ENCODE measurements at regions not wholly inside any gene's neighbourhood (a gene's known extent, or its start where the extent isn't known, plus 50 kb on each side); places are given as distances from the start of the nearest gene placed in this dataset.

DNA sequence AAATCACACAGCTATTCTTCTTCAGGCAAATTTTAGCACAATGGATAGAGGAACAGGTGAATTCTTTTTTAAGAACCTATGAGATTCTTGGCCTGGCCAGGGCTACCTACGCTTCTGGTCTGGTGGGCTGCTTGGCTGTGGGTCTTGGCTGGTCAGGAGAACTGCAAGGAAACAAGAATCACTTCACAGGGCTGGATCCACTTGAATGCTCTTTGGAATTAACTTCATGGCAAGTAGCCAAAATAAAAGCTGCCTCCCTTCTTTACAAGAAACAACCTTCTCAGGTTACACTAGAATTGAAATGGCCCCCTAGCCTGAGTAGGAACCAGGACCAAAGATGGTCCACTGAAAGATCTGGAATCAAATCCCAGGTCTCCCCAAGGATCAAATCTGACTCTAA is 519.1 kb downstream of the IQCM start:
- TF ChIP-seq, protein P1, sequence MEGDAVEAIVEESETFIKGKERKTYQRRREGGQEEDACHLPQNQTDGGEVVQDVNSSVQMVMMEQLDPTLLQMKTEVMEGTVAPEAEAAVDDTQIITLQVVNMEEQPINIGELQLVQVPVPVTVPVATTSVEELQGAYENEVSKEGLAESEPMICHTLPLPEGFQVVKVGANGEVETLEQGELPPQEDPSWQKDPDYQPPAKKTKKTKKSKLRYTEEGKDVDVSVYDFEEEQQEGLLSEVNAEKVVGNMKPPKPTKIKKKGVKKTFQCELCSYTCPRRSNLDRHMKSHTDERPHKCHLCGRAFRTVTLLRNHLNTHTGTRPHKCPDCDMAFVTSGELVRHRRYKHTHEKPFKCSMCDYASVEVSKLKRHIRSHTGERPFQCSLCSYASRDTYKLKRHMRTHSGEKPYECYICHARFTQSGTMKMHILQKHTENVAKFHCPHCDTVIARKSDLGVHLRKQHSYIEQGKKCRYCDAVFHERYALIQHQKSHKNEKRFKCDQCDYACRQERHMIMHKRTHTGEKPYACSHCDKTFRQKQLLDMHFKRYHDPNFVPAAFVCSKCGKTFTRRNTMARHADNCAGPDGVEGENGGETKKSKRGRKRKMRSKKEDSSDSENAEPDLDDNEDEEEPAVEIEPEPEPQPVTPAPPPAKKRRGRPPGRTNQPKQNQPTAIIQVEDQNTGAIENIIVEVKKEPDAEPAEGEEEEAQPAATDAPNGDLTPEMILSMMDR (IDR thresholded peaks at IDR 0.05), result no peak

DNA sequence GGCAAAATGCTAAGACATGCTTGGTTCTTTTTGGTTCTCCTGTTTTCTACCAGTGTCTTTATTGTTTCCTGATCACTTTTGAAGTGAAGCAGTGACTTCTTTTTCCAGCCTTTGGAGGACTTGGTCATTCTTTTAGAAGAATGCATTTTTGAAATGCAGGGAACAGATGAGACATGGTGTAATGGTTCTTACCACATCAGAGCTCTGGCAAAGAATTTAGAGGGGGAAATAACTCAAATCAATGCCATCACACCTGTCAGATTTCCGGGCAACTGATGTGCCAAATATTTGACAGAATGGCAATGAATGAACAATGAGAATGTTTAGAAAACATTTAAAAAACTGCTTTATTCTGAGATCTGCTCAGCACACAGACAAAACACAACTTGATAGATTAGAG is 519.6 kb downstream of the IQCM start:
- TF ChIP-seq, protein P1 (IDR thresholded peaks at IDR 0.05), result no peak

DNA sequence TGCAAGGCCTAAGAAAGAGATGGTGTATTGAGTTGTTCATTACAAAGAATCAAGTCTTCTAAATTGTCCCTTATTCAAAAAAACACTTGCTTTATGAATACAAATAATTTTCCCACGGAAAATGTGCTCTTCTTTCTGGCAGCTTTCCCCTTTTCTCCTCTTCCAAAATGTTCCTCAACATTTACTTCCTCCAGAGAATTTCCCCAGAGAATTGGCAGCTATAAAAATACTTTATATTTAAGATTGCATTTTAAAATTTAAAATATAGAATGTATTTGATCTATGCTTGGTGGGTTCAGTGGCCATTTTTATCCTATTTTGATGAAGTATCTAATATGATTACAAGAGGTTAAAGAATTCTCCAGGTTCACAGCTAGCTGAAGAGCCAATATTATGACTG is 521.0 kb downstream of the IQCM start:
- TF ChIP-seq, protein P1 (IDR thresholded peaks at IDR 0.05), result no peak

DNA sequence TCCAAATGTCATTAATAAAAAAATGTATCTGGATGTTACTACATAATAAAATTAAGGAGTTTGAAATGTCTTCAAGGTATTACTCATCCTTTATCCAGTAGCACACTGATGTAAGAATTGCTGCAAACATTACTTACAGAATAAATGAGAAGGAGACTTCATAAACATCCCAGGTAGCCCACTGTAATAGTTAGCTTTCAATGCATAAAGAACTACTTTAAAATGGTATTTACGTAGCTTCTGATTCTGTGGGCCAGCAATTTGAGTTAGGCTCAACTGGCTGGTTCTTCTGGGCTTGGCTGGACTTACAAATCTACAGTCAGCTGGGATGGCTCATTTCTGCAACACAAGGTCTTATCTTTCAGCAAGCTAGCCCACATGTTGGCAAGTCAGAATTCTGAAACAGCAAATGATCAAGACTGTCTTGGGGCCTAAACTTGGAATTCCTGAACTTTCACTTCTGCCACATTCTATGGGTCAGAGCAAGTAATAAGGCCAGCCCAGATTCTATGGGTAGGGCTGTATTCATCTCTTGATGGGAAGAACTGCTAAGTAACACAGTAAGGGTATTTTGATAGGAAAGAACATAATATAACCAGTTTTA is 522.5 kb downstream of the IQCM start:
- TF ChIP-seq, protein P1 (IDR thresholded peaks at IDR 0.05), result no peak

DNA sequence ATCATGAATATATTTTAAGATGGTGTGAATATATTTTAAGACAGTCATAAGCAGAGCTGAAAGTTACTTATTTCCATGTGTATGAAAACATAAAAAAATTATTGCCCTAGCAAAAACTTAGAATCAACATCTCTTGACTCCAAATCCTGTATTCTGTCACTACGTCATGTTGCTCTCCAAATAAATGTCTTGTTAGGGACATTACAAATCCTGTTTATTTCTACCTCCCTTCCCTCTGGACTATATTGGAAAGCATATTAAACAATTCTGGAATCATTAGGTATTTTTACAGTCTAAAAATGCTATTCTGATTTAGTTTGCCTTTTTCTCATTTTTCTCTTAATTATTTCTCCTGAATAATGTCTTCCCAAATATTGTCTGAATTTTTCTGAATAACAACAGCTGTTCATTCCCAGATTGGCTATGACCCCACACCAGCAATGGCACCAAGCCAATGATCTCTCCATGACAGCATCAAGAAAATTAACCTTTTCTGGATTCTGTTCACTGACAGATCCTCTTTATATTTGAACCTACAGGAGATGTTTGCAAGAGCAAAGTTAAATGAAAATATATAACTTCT is 523.1 kb downstream of the IQCM start:
- TF ChIP-seq, protein P1 (IDR thresholded peaks at IDR 0.05), result no peak

DNA sequence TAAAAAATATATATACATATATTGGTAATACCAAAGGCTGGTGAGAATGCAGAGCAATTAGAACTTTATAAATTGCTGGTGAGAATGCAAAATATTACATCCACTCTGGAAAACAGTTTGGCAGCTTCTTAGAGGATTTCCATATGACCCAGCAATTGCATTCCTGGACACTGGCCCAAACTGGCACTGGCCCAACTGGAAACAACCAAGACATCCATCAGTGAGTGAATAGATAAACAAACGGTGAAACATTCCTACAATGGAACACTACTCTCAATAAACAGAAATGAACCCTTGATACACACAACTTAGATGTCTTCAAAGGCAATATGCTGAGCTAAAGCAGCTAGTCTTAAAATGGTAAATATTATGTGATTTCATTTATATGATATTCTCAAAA is 524.2 kb downstream of the IQCM start:
- TF ChIP-seq, protein P1 (IDR thresholded peaks at IDR 0.05), result no peak

DNA sequence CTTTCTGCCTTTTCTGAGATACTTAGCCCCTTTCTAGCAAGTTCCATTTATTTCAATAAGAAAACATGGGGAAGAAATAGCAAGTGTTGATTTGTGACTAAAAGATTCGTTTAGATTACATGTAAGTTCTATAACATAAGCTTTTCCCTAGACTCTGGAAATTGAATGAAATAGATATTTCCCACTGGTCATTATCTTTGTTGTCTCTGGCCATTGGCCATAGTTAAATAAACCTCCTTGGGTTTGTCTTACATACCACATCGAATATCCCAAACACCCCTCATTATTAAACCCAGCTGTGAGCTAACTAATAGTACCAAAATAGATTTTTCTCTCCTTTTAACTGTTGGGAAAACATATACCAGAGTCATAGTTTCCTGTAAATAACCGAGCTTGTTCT is 534.8 kb downstream of the IQCM start:
- TF ChIP-seq, protein P1 (IDR thresholded peaks at IDR 0.05), result no peak

DNA sequence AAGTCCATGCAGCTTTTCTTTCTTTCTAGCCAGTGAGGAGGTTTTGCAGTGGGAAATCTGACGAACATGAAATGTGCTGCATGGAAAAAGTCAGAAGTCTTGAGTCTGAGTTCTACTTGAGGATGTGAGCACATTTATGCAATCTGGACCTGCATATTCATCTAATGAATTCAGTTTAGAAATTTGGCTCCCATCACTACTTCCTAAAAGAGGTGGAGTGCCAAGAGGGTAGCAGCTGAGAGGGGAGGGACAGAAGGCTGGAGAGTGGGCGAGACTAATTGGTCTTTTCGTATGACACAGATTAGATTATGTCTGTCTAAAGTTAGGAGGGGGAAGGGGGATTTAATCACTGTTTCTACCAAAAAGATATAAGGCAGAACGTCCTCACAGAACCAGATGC is 535.9 kb downstream of the IQCM start:
- TF ChIP-seq, protein P1 (IDR thresholded peaks at IDR 0.05), result no peak

Measured in LNCAP (cell line).